ENCODE measurements at regions not wholly inside any gene's neighbourhood (a gene's known extent, or its start where the extent isn't known, plus 50 kb on each side); places are given as distances from the start of the nearest gene placed in this dataset.

GRCh38 chr10:117476716-117477115 lies 65.8 kb upstream of the EMX2 start:
- TF ChIP-seq, protein P1, sequence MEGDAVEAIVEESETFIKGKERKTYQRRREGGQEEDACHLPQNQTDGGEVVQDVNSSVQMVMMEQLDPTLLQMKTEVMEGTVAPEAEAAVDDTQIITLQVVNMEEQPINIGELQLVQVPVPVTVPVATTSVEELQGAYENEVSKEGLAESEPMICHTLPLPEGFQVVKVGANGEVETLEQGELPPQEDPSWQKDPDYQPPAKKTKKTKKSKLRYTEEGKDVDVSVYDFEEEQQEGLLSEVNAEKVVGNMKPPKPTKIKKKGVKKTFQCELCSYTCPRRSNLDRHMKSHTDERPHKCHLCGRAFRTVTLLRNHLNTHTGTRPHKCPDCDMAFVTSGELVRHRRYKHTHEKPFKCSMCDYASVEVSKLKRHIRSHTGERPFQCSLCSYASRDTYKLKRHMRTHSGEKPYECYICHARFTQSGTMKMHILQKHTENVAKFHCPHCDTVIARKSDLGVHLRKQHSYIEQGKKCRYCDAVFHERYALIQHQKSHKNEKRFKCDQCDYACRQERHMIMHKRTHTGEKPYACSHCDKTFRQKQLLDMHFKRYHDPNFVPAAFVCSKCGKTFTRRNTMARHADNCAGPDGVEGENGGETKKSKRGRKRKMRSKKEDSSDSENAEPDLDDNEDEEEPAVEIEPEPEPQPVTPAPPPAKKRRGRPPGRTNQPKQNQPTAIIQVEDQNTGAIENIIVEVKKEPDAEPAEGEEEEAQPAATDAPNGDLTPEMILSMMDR (IDR thresholded peaks at IDR 0.05), result no peak
- no peak for TF ChIP-seq CEBPB (IDR thresholded peaks at IDR 0.05)
- TF ChIP-seq ZSCAN20 (CRISPR knock-in tag; IDR thresholded peaks at IDR 0.05), result no peak
- TF ChIP-seq RAD21 (conservative IDR thresholded peaks at IDR 0.05 in 1 of 2, IDR thresholded peaks at IDR 0.05 in 1 of 2), result no peak
- TF ChIP-seq KDM5A (IDR thresholded peaks at IDR 0.05), result no peak
- TF ChIP-seq RNF2 (IDR thresholded peaks at IDR 0.05; ENCODE audit: borderline replicate concordance, low read depth), result no peak
- no peak for TF ChIP-seq EP300 (IDR thresholded peaks at IDR 0.05)
- no peak for TF ChIP-seq POLR2A (IDR thresholded peaks at IDR 0.05; ENCODE audit: low read length)
- no peak for TF ChIP-seq HOXB5 (CRISPR knock-in tag; IDR thresholded peaks at IDR 0.05)

Data from A549 (cell line).